IMR-90 (cell line): ENCODE measurements at regions not wholly inside any gene's neighbourhood (a gene's known extent, or its start where the extent isn't known, plus 50 kb on each side); places are given as distances from the start of the nearest gene placed in this dataset.

Source experiments
- ATAC-seq: fragments of 200-7000 bp; cut with Tn5 transposase; 2 replicates; pipeline ENCODE4 v1.9.1; 2020; ENCODE audit warnings: low read depth, mild to moderate bottlenecking, moderate library complexity
- BruUV-seq: library from RNA; stranded (reverse); fragments of 400-500 nt; replicated peaks from 2 replicates; lab custom pipeline; 2021; lab: Mats Ljungman, UMichigan
- CTCF ChIA-PET: fragments of 300-600 bp; formaldehyde crosslinking; extraction: SDS; loops from one replicate; lab custom pipeline; 2021; ENCODE audit warnings: antibody characterized with exemption; lab: Yijun Ruan, JAX
- POLR2A ChIA-PET: fragments of 300-600 bp; sonication (Branson Sonifier 250); formaldehyde crosslinking; loops from one replicate; lab custom pipeline; 2022; ENCODE audit warnings: antibody characterized with exemption; ENCODE audit not compliant: unreplicated experiment; lab: Charles Lee
- DNase-seq: peaks from one replicate; pipeline ENCODE4 v3.0.0; 2013
- H2AFZ ChIP-seq: replicated peaks from 2 replicates; pipeline ENCODE3; 2013; ENCODE audit warnings: low read length, mild to moderate bottlenecking; ENCODE audit not compliant: poor library complexity
- H2AK5ac ChIP-seq: 2 replicates; pipeline ENCODE4 v1.6.1; 2013; ENCODE audit warnings: low read depth, low read length, inconsistent platforms
- H2AK9ac ChIP-seq: replicated peaks from 2 replicates; pipeline ENCODE3; 2013; ENCODE audit warnings: mild to moderate bottlenecking, low read depth, low read length, moderate library complexity; ENCODE audit not compliant: poor library complexity
- H2BK120ac ChIP-seq: 2 replicates; pipeline ENCODE4 v1.6.1; 2013; ENCODE audit warnings: low read depth, low read length, inconsistent platforms
- H2BK15ac ChIP-seq: 3 replicates; pipeline ENCODE4 v1.6.1; 2013; ENCODE audit warnings: low read depth, low read length, inconsistent platforms
- H2BK20ac ChIP-seq: 2 replicates; pipeline ENCODE4 v1.6.1; 2013; ENCODE audit warnings: low read depth, mild to moderate bottlenecking, inconsistent platforms, low read length, moderate library complexity
- H2BK5ac ChIP-seq: 2 replicates; pipeline ENCODE4 v1.6.1; 2013; ENCODE audit warnings: mild to moderate bottlenecking, low read depth, low read length, inconsistent platforms; ENCODE audit not compliant: poor library complexity, severe bottlenecking
- H3K14ac ChIP-seq: replicated peaks from 2 replicates; pipeline ENCODE4 v1.6.1; 2013; ENCODE audit warnings: low read depth, low read length, inconsistent platforms
- H3K18ac ChIP-seq: 2 replicates; pipeline ENCODE4 v1.6.1; 2013; ENCODE audit warnings: low read depth, low read length, control low read depth
- H3K23ac ChIP-seq: 2 replicates; pipeline ENCODE4 v1.6.1; 2013; ENCODE audit warnings: low read depth, low read length, inconsistent platforms
- H3K27ac ChIP-seq: 2 replicates; pipeline ENCODE4 v1.5.1; 2013; ENCODE audit warnings: mild to moderate bottlenecking, control low read depth, low read length; ENCODE audit not compliant: insufficient read depth
- H3K27me3 ChIP-seq: 2 replicates; pipeline ENCODE4 v1.6.1; 2013; ENCODE audit warnings: low read length; ENCODE audit not compliant: control insufficient read depth, insufficient read depth
- H3K36me3 ChIP-seq: 2 replicates; pipeline ENCODE4 v1.6.1; 2013; ENCODE audit warnings: low read length, mixed read lengths; ENCODE audit not compliant: control insufficient read depth, insufficient read depth
- H3K4ac ChIP-seq: 2 replicates; pipeline ENCODE4 v1.6.1; 2013; ENCODE audit warnings: low read depth, low read length, inconsistent platforms
- H3K4me1 ChIP-seq: 2 replicates; pipeline ENCODE4 v1.6.1; 2013; ENCODE audit warnings: low read length, mixed read lengths; ENCODE audit not compliant: control insufficient read depth, insufficient read depth
- H3K4me2 ChIP-seq: 2 replicates; pipeline ENCODE4 v1.6.1; 2013; ENCODE audit warnings: low read depth, mild to moderate bottlenecking, control low read depth, low read length, moderate library complexity
- H3K4me3 ChIP-seq: 2 replicates; pipeline ENCODE4 v1.5.1; 2013; ENCODE audit warnings: low read depth, mild to moderate bottlenecking, control low read depth, low read length, moderate library complexity; ENCODE audit not compliant: insufficient read depth
- H3K56ac ChIP-seq: 2 replicates; pipeline ENCODE4 v1.6.1; 2013; ENCODE audit warnings: low read length, inconsistent platforms; ENCODE audit not compliant: insufficient read depth; ENCODE audit errors: extremely low read depth
- H3K79me1 ChIP-seq, 2 experiments: 2 replicates each; pipeline ENCODE4 v1.6.1; 2013; ENCODE audit warnings: low read length in 2 of 2, inconsistent platforms in 1 of 2, low read depth in 1 of 2
- H3K9ac ChIP-seq: 2 replicates; pipeline ENCODE4 v1.6.1; 2013; ENCODE audit warnings: low read depth, low read length, control low read depth
- H3K9me1 ChIP-seq: 2 replicates; pipeline ENCODE4 v1.6.1; 2013; ENCODE audit warnings: low read length, inconsistent platforms; ENCODE audit not compliant: insufficient read depth
- H3K9me3 ChIP-seq: 2 replicates; pipeline ENCODE4 v1.6.1; 2013; ENCODE audit warnings: low read length; ENCODE audit not compliant: control insufficient read depth, insufficient read depth
- H4K20me1 ChIP-seq: 2 replicates; pipeline ENCODE4 v1.6.1; 2013; ENCODE audit warnings: low read length, inconsistent platforms; ENCODE audit not compliant: insufficient read depth
- H4K5ac ChIP-seq: 2 replicates; pipeline ENCODE4 v1.6.1; 2013; ENCODE audit warnings: mild to moderate bottlenecking, low read depth, low read length, control low read depth
- H4K8ac ChIP-seq, 2 experiments: 2 replicates each; pipeline ENCODE4 v1.6.1; 2013; ENCODE audit warnings: low read depth in 2 of 2, low read length in 2 of 2, control low read depth in 1 of 2, inconsistent platforms in 1 of 2
- H4K91ac ChIP-seq: 2 replicates; pipeline ENCODE4 v1.6.1; 2013; ENCODE audit warnings: low read depth, low read length, inconsistent platforms; ENCODE audit not compliant: insufficient read depth
- BHLHE40 ChIP-seq: fragments of 150-350 bp; IDR thresholded peaks from 2 replicates; pipeline ENCODE4 v1.6.1; 2016; ENCODE audit warnings: mild to moderate bottlenecking, low read depth, low read length
- CEBPB ChIP-seq: IDR thresholded peaks from 2 replicates; pipeline ENCODE4 v1.6.1; 2012; ENCODE audit warnings: low read depth, low read length, improper control_type of control experiment
- ELK1 ChIP-seq: fragments of 150-350 bp; IDR thresholded peaks from 2 replicates; pipeline ENCODE4 v1.6.1; 2016; ENCODE audit warnings: low read depth, mild to moderate bottlenecking, low read length, moderate library complexity, borderline replicate concordance
- FOS ChIP-seq: fragments of 150-350 bp; IDR thresholded peaks from 2 replicates; pipeline ENCODE4 v1.6.1; 2016; ENCODE audit warnings: low read depth, low read length
- MAFK ChIP-seq: IDR thresholded peaks from 2 replicates; pipeline ENCODE4 v1.6.1; 2012; ENCODE audit warnings: low read depth, low read length, improper control_type of control experiment
- MXI1 ChIP-seq: IDR thresholded peaks from 2 replicates; pipeline ENCODE4 v1.6.1; 2012; ENCODE audit warnings: low read depth, mild to moderate bottlenecking, low read length, moderate library complexity, borderline replicate concordance
- NFE2L2 ChIP-seq: fragments of 150-350 bp; IDR thresholded peaks from 2 replicates; pipeline ENCODE4 v1.6.1; 2016; ENCODE audit warnings: low read depth, mild to moderate bottlenecking, low read length
- POLR2A ChIP-seq: IDR thresholded peaks from 2 replicates; pipeline ENCODE4 v1.6.1; 2012; ENCODE audit warnings: mild to moderate bottlenecking, low read depth, low read length
- RAD21 ChIP-seq: IDR thresholded peaks from 2 replicates; pipeline ENCODE4 v1.6.1; 2012; ENCODE audit warnings: low read length, improper control_type of control experiment
- RCOR1 ChIP-seq: IDR thresholded peaks from 2 replicates; pipeline ENCODE4 v1.6.1; 2012; ENCODE audit warnings: mild to moderate bottlenecking, low read length, improper control_type of control experiment; ENCODE audit not compliant: insufficient replicate concordance
- RFX5 ChIP-seq: IDR thresholded peaks from 2 replicates; pipeline ENCODE4 v1.8.0; 2012; ENCODE audit warnings: low read depth, mild to moderate bottlenecking, low read length, moderate library complexity
- SMC3 ChIP-seq: fragments of 150-350 bp; IDR thresholded peaks from 2 replicates; pipeline ENCODE4 v1.6.1; 2016; ENCODE audit warnings: low read depth, mild to moderate bottlenecking, antibody characterized with exemption, low read length, moderate library complexity
- USF2 ChIP-seq: fragments of 150-350 bp; IDR thresholded peaks from 2 replicates; pipeline ENCODE4 v1.6.1; 2017; ENCODE audit warnings: mild to moderate bottlenecking, antibody characterized with exemption, low read length, low read depth
- dilution Hi-C: fragments of 300-500 bp; cut with HindIII; formaldehyde crosslinking; loops from one replicate; pipeline ENCODE4 v1.14.3; 2018; ENCODE audit warnings: low sequenced_read_pairs; ENCODE audit not compliant: unreplicated experiment
- in situ Hi-C: fragments of 300-500 bp; cut with MboI; formaldehyde crosslinking; loops from 3 replicates; pipeline ENCODE4 v1.14.3; 2019; ENCODE audit warnings: low sequenced_read_pairs, inconsistent platforms, mixed read lengths
- intact Hi-C: fragments of 100-400 bp; cut with micrococcal nuclease; formaldehyde crosslinking; loops from 2 replicates; pipeline ENCODE4 v1.10.0; 2022
- TF ChIP-seq, protein P1 (sequence below): conservative IDR thresholded peaks from 2 replicates; pipeline ENCODE4 v1.5.1; 2012; ENCODE audit warnings: mild to moderate bottlenecking, low read depth, low read length, improper control_type of control experiment

DNA sequence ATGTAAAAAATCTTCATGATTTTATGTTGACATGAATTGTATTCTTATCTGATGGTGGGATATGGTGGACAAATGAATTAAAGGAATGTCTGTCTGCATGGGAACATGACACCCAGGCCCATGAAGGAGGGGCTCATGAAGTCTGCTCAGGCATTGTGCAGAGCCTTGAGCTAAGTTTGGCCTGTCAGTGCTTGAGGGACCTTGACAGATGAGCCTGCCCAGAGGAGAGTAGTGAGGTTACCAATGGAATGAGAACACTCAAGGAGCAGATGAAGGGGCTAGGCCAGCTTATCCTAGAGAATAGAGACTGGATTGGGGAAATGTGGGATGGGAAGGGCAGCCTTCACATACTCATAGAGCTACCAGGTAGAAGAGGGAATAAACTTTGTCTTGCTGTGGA lies 68.8 kb downstream of the TMX1 start:
- Histone ChIP-seq H4K20me1 (no peaks in the 10 kb centered on the region), H3K56ac (no peak overlapping the region), H3K4me2 (no peak overlapping the region), H3K36me3 (no peaks in the 10 kb centered on the region), H2BK5ac (no peak overlapping the region), H2BK15ac (peak overlapping the region; percentile 44; the same call in 1 of the 3 replicates), H2AFZ (no peak overlapping the region), H4K5ac (no peak overlapping the region), H3K23ac (no peak overlapping the region), H3K4me3 (no peak overlapping the region), H4K8ac (no peak overlapping the region), H3K9me3 (no peaks in the 10 kb centered on the region), H2BK120ac (0 out of 2 replicates have a peak overlapping the region, but pooled peaks have one; percentile 8), H2AK9ac (no peak overlapping the region), H3K4ac (peak overlapping the region; percentile 7; the same call in 1 of the 2 replicates), H3K9ac (no peak overlapping the region), H2BK20ac (peak overlapping the region; percentile 30; the same call in 1 of the 2 replicates), H3K9me1 (no peaks in the 10 kb centered on the region), H3K14ac (0 out of 2 replicates have a peak overlapping the region, but pooled peaks have one; percentile 23), H3K27ac (no peak overlapping the region), H4K91ac (no peak overlapping the region), H3K18ac (no peak overlapping the region), H3K4me1 (peaks cover 5% of the 10 kb centered on the region), H3K79me1 (no peaks in the 10 kb centered on the region), H3K27me3 (no peaks in the 10 kb centered on the region), H2AK5ac (peak overlapping the region; percentile 7; the same call in 1 of the 2 replicates)
- in situ Hi-C loops (no loop called here), dilution Hi-C loops (no loop called here), intact Hi-C loops (loop anchor here (5.0 kb wide), 3 partner anchors 58 to 238 kb away; no protein-coding TSS in a partner anchor)
- CTCF ChIA-PET: no interaction called here
- DNase-seq (no peak), ATAC-seq (no peak)
- no peak for TF ChIP-seq POLR2A
- no peak for TF ChIP-seq MAFK
- no peak for TF ChIP-seq RAD21
- TF ChIP-seq RFX5: no peak
- no peak for TF ChIP-seq RCOR1
- TF ChIP-seq ELK1: no peak
- TF ChIP-seq MXI1: no peak
- no peak for TF ChIP-seq CEBPB
- TF ChIP-seq, protein P1, sequence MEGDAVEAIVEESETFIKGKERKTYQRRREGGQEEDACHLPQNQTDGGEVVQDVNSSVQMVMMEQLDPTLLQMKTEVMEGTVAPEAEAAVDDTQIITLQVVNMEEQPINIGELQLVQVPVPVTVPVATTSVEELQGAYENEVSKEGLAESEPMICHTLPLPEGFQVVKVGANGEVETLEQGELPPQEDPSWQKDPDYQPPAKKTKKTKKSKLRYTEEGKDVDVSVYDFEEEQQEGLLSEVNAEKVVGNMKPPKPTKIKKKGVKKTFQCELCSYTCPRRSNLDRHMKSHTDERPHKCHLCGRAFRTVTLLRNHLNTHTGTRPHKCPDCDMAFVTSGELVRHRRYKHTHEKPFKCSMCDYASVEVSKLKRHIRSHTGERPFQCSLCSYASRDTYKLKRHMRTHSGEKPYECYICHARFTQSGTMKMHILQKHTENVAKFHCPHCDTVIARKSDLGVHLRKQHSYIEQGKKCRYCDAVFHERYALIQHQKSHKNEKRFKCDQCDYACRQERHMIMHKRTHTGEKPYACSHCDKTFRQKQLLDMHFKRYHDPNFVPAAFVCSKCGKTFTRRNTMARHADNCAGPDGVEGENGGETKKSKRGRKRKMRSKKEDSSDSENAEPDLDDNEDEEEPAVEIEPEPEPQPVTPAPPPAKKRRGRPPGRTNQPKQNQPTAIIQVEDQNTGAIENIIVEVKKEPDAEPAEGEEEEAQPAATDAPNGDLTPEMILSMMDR: no peak
- TF ChIP-seq NFE2L2: no peak
- TF ChIP-seq FOS: no peak
- TF ChIP-seq USF2: no peak
- no peak for TF ChIP-seq BHLHE40
- no peak for TF ChIP-seq SMC3
- BruUV-seq: no TSS peak
- POLR2A ChIA-PET: no interaction called here
